GM21717 (cell line): ENCODE measurements at regions not wholly inside any gene's neighbourhood (a gene's known extent, or its start where the extent isn't known, plus 50 kb on each side); places are given as distances from the start of the nearest gene placed in this dataset.

Experiments
- ATAC-seq: cut with Tn5 transposase; IDR thresholded peaks from one replicate; pipeline ENCODE4 v1.9.1; 2021; ENCODE audit warnings: mild to moderate bottlenecking, moderate library complexity; ENCODE audit not compliant: unreplicated experiment

GRCh38 chr15:31455499-31455898, 128.9 kb downstream of the KLF13 start:
- ATAC-seq: no peak

- ATAC-seq: no peak
Measured at GRCh38 chr15:31456354-31457060, 129.9 kb downstream of the KLF13 start.

GRCh38 chr15:31457161-31457560, 130.5 kb downstream of the KLF13 start:
- no peak for ATAC-seq

- ATAC-seq: no peak
Measured at GRCh38 chr15:31457631-31458526, 131.2 kb downstream of the KLF13 start.

GRCh38 chr15:31458596-31459399, 132.2 kb downstream of the KLF13 start:
- peak; percentile 83 for ATAC-seq

- no peak for ATAC-seq
Measured at GRCh38 chr15:31459400-31459748, 132.7 kb downstream of the KLF13 start.

GRCh38 chr15:31461375-31461774, 134.7 kb downstream of the KLF13 start:
- ATAC-seq: no peak

GRCh38 chr15:31461911-31462480, 135.4 kb downstream of the KLF13 start:
- ATAC-seq: no peak

- no peak for ATAC-seq
Measured at GRCh38 chr15:31463521-31464102, 137.0 kb downstream of the KLF13 start.

GRCh38 chr15:31464216-31465082, 137.8 kb downstream of the KLF13 start:
- ATAC-seq: no peak

GRCh38 chr15:31465083-31465955, 138.7 kb downstream of the KLF13 start:
- no peak for ATAC-seq

- ATAC-seq: no peak
Measured at GRCh38 chr15:31467361-31467760, 140.7 kb downstream of the KLF13 start.

GRCh38 chr15:31468911-31469785, 142.5 kb downstream of the KLF13 start:
- ATAC-seq: no peak

- no peak for ATAC-seq
Measured at GRCh38 chr15:31469786-31470525, 143.3 kb downstream of the KLF13 start.

- ATAC-seq: no peak
Measured at GRCh38 chr15:31470756-31471155, 144.1 kb downstream of the KLF13 start.

- ATAC-seq: no peak
Measured at GRCh38 chr15:31471731-31472430, 145.2 kb downstream of the KLF13 start.
